ENCODE measurements at regions not wholly inside any gene's neighbourhood (a gene's known extent, or its start where the extent isn't known, plus 50 kb on each side); places are given as distances from the start of the nearest gene placed in this dataset.
A peak's percentile ranks its signal among the peaks of the same experiment; 100 is the strongest.

- H3K27me3 ChIP-seq (ENCODE audit: insufficient read depth, low read length), result no peaks in the 10 kb centered on the region
- H3K4me3 ChIP-seq (ENCODE audit: low read length), result peak overlapping the region; percentile 65
- peaks cover 39% of the 10 kb centered on the region for H3K4me1 ChIP-seq (ENCODE audit: insufficient read depth, low read length)
- H3K9me3 ChIP-seq (ENCODE audit: low read depth, low read length), result no peaks in the 10 kb centered on the region
These were observed 117.4 kb downstream of the TMA16 start for GRCh38 chr4:163611784-163612445.

GRCh38 chr4:163612762-163613161, 118.3 kb downstream of the TMA16 start:
- Histone ChIP-seq H3K4me1 (ENCODE audit: insufficient read depth, low read length) (peaks cover 30% of the 10 kb centered on the region), H3K9me3 (ENCODE audit: low read depth, low read length) (no peaks in the 10 kb centered on the region), H3K27me3 (ENCODE audit: insufficient read depth, low read length) (no peaks in the 10 kb centered on the region), H3K4me3 (ENCODE audit: low read length) (peak overlapping the region; percentile 65)

GRCh38 chr4:163613383-163613782, 118.9 kb downstream of the TMA16 start:
- no peaks in the 10 kb centered on the region for H3K27me3 ChIP-seq (ENCODE audit: insufficient read depth, low read length)
- H3K9me3 ChIP-seq (ENCODE audit: low read depth, low read length), result no peaks in the 10 kb centered on the region
- peaks cover 24% of the 10 kb centered on the region for H3K4me1 ChIP-seq (ENCODE audit: insufficient read depth, low read length)
- peak overlapping the region; percentile 65 for H3K4me3 ChIP-seq (ENCODE audit: low read length)

GRCh38 chr4:163614866-163615265, 120.4 kb downstream of the TMA16 start:
- Histone ChIP-seq H3K4me3 (ENCODE audit: low read length) (no peak overlapping the region), H3K27me3 (ENCODE audit: insufficient read depth, low read length) (no peaks in the 10 kb centered on the region), H3K4me1 (ENCODE audit: insufficient read depth, low read length) (peaks cover 9% of the 10 kb centered on the region), H3K9me3 (ENCODE audit: low read depth, low read length) (no peaks in the 10 kb centered on the region)

GRCh38 chr4:163618845-163619244, 124.4 kb downstream of the TMA16 start:
- no peak overlapping the region for H3K4me3 ChIP-seq (ENCODE audit: low read length)

GRCh38 chr4:163620738-163621137, 126.2 kb downstream of the TMA16 start:
- H3K9me3 ChIP-seq (ENCODE audit: low read depth, low read length), result no peaks in the 10 kb centered on the region
- H3K27me3 ChIP-seq (ENCODE audit: insufficient read depth, low read length), result no peaks in the 10 kb centered on the region
- H3K4me1 ChIP-seq (ENCODE audit: insufficient read depth, low read length), result peaks cover 26% of the 10 kb centered on the region
- no peak overlapping the region for H3K4me3 ChIP-seq (ENCODE audit: low read length)

More at GRCh38 chr4:163618845-163619244, 124.4 kb downstream of the TMA16 start:
- H3K9me3 ChIP-seq (ENCODE audit: low read depth, low read length), result no peaks in the 10 kb centered on the region
- peaks cover 29% of the 10 kb centered on the region for H3K4me1 ChIP-seq (ENCODE audit: insufficient read depth, low read length)
- H3K27me3 ChIP-seq (ENCODE audit: insufficient read depth, low read length), result no peaks in the 10 kb centered on the region

- Histone ChIP-seq H3K4me3 (ENCODE audit: low read length) (no peak overlapping the region), H3K4me1 (ENCODE audit: insufficient read depth, low read length) (peaks cover 26% of the 10 kb centered on the region), H3K27me3 (ENCODE audit: insufficient read depth, low read length) (no peaks in the 10 kb centered on the region), H3K9me3 (ENCODE audit: low read depth, low read length) (no peaks in the 10 kb centered on the region)
These were observed 127.3 kb downstream of the TMA16 start for GRCh38 chr4:163621821-163622220.

GRCh38 chr4:163622379-163623035, 128.0 kb downstream of the TMA16 start:
- H3K4me3 ChIP-seq (ENCODE audit: low read length), result no peak overlapping the region

GRCh38 chr4:163623787-163624186, 129.3 kb downstream of the TMA16 start:
- Histone ChIP-seq H3K4me1 (ENCODE audit: insufficient read depth, low read length) (peaks cover 26% of the 10 kb centered on the region), H3K27me3 (ENCODE audit: insufficient read depth, low read length) (no peaks in the 10 kb centered on the region), H3K9me3 (ENCODE audit: low read depth, low read length) (no peaks in the 10 kb centered on the region), H3K4me3 (ENCODE audit: low read length) (no peak overlapping the region)

More at GRCh38 chr4:163622379-163623035, 128.0 kb downstream of the TMA16 start:
- Histone ChIP-seq H3K27me3 (ENCODE audit: insufficient read depth, low read length) (no peaks in the 10 kb centered on the region), H3K4me1 (ENCODE audit: insufficient read depth, low read length) (peaks cover 26% of the 10 kb centered on the region), H3K9me3 (ENCODE audit: low read depth, low read length) (no peaks in the 10 kb centered on the region)

- Histone ChIP-seq H3K4me1 (ENCODE audit: insufficient read depth, low read length) (peaks cover 26% of the 10 kb centered on the region), H3K9me3 (ENCODE audit: low read depth, low read length) (no peaks in the 10 kb centered on the region), H3K27me3 (ENCODE audit: insufficient read depth, low read length) (no peaks in the 10 kb centered on the region), H3K4me3 (ENCODE audit: low read length) (no peak overlapping the region)
These were observed 130.2 kb downstream of the TMA16 start for GRCh38 chr4:163624727-163625126.

- H3K4me3 ChIP-seq (ENCODE audit: low read length), result no peak overlapping the region
- H3K4me1 ChIP-seq (ENCODE audit: insufficient read depth, low read length), result no peaks in the 10 kb centered on the region
- no peaks in the 10 kb centered on the region for H3K9me3 ChIP-seq (ENCODE audit: low read depth, low read length)
- H3K27me3 ChIP-seq (ENCODE audit: insufficient read depth, low read length), result no peaks in the 10 kb centered on the region
These were observed 136.8 kb downstream of the TMA16 start for GRCh38 chr4:163631288-163631687.

- H3K4me3 ChIP-seq (ENCODE audit: low read length), result no peak overlapping the region
- H3K4me1 ChIP-seq (ENCODE audit: insufficient read depth, low read length), result no peaks in the 10 kb centered on the region
- no peaks in the 10 kb centered on the region for H3K27me3 ChIP-seq (ENCODE audit: insufficient read depth, low read length)
- no peaks in the 10 kb centered on the region for H3K9me3 ChIP-seq (ENCODE audit: low read depth, low read length)
These were observed 144.4 kb downstream of the TMA16 start for GRCh38 chr4:163638909-163639308.

- H3K9me3 ChIP-seq (ENCODE audit: low read depth, low read length), result peaks cover 26% of the 10 kb centered on the region
- no peak overlapping the region for H3K4me3 ChIP-seq (ENCODE audit: low read length)
- H3K4me1 ChIP-seq (ENCODE audit: insufficient read depth, low read length), result peaks cover 8% of the 10 kb centered on the region
- no peaks in the 10 kb centered on the region for H3K27me3 ChIP-seq (ENCODE audit: insufficient read depth, low read length)
These were observed 155.1 kb downstream of the TMA16 start for GRCh38 chr4:163649557-163650091.

GRCh38 chr4:163651761-163652160, 157.3 kb downstream of the TMA16 start:
- peaks cover 6% of the 10 kb centered on the region for H3K9me3 ChIP-seq (ENCODE audit: low read depth, low read length)
- peaks cover 8% of the 10 kb centered on the region for H3K4me1 ChIP-seq (ENCODE audit: insufficient read depth, low read length)
- H3K4me3 ChIP-seq (ENCODE audit: low read length), result no peak overlapping the region
- no peaks in the 10 kb centered on the region for H3K27me3 ChIP-seq (ENCODE audit: insufficient read depth, low read length)

- Histone ChIP-seq H3K9me3 (ENCODE audit: low read depth, low read length) (no peaks in the 10 kb centered on the region), H3K4me1 (ENCODE audit: insufficient read depth, low read length) (peaks cover 8% of the 10 kb centered on the region), H3K27me3 (ENCODE audit: insufficient read depth, low read length) (no peaks in the 10 kb centered on the region), H3K4me3 (ENCODE audit: low read length) (no peak overlapping the region)
These were observed 160.1 kb downstream of the TMA16 start for GRCh38 chr4:163654621-163655020.
